ENCODE measurements at regions not wholly inside any gene's neighbourhood (a gene's known extent, or its start where the extent isn't known, plus 50 kb on each side); places are given as distances from the start of the nearest gene placed in this dataset.

DNA sequence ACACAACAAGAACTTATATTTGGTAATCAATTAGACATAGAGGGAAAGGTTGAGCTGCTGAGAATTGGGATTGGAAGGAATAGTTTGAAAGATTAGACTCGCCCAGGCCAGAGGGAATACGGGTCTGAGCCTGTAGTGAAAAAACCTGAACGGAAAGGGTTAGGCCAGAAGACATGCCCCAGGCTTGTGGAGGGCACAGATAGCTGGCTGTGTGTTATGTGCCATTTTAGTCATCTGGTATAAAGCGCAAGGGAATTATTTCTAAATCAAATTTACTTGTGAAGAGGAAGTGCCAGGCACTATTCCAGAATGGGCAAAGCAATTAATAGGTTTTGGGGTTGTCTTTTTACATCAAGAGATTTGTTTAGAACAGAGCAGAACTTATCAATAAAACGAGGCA is 187.5 kb upstream of the ANKRD50 start:
- no peak for TF ChIP-seq POLR2A (IDR thresholded peaks at IDR 0.05)
- TF ChIP-seq, protein P1, sequence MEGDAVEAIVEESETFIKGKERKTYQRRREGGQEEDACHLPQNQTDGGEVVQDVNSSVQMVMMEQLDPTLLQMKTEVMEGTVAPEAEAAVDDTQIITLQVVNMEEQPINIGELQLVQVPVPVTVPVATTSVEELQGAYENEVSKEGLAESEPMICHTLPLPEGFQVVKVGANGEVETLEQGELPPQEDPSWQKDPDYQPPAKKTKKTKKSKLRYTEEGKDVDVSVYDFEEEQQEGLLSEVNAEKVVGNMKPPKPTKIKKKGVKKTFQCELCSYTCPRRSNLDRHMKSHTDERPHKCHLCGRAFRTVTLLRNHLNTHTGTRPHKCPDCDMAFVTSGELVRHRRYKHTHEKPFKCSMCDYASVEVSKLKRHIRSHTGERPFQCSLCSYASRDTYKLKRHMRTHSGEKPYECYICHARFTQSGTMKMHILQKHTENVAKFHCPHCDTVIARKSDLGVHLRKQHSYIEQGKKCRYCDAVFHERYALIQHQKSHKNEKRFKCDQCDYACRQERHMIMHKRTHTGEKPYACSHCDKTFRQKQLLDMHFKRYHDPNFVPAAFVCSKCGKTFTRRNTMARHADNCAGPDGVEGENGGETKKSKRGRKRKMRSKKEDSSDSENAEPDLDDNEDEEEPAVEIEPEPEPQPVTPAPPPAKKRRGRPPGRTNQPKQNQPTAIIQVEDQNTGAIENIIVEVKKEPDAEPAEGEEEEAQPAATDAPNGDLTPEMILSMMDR (IDR thresholded peaks at IDR 0.05): no peak

Measured in esophagus squamous epithelium (tissue), 4 donors.